ENCODE measurements at regions not wholly inside any gene's neighbourhood (a gene's known extent, or its start where the extent isn't known, plus 50 kb on each side); places are given as distances from the start of the nearest gene placed in this dataset.

DNA sequence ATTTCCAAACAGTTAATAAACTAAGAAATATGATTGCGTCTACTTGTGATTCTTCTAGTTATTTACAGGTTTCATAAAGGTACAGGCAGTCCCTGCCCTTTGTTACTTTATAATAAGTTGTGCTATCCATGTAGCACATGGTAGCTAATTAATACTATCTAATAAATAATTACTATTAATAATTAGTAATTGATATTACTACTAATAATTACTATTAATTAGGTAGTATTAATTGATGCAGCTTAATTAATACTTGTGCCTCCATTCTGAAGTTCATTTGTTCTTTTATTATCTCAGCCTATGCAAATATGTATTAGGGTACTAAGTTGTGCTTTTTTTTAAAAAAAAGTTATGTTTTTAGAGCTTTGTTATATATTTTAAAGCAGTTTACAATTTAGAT lies 92.3 kb upstream of the TRHDE start:
- H3K27me3 ChIP-seq (ENCODE audit: insufficient read depth), result no peaks in the 10 kb centered on the region
- Mint-ChIP-seq H3K27me3 (ENCODE audit: insufficient read depth, low read depth, poor library complexity) (no peaks in the 10 kb centered on the region), H3K36me3 (ENCODE audit: low read depth) (no peaks in the 10 kb centered on the region), H3K4me3 (no peak overlapping the region), H3K4me1 (no peaks in the 10 kb centered on the region), H3K9me3 (no peaks in the 10 kb centered on the region), H3K27ac (no peak overlapping the region)
- H3F3A ChIP-seq (replicated peaks; ENCODE audit: low read depth), result no peaks in the 10 kb centered on the region
- no peak overlapping the region for H2AFZ ChIP-seq
- TF ChIP-seq, protein P1, sequence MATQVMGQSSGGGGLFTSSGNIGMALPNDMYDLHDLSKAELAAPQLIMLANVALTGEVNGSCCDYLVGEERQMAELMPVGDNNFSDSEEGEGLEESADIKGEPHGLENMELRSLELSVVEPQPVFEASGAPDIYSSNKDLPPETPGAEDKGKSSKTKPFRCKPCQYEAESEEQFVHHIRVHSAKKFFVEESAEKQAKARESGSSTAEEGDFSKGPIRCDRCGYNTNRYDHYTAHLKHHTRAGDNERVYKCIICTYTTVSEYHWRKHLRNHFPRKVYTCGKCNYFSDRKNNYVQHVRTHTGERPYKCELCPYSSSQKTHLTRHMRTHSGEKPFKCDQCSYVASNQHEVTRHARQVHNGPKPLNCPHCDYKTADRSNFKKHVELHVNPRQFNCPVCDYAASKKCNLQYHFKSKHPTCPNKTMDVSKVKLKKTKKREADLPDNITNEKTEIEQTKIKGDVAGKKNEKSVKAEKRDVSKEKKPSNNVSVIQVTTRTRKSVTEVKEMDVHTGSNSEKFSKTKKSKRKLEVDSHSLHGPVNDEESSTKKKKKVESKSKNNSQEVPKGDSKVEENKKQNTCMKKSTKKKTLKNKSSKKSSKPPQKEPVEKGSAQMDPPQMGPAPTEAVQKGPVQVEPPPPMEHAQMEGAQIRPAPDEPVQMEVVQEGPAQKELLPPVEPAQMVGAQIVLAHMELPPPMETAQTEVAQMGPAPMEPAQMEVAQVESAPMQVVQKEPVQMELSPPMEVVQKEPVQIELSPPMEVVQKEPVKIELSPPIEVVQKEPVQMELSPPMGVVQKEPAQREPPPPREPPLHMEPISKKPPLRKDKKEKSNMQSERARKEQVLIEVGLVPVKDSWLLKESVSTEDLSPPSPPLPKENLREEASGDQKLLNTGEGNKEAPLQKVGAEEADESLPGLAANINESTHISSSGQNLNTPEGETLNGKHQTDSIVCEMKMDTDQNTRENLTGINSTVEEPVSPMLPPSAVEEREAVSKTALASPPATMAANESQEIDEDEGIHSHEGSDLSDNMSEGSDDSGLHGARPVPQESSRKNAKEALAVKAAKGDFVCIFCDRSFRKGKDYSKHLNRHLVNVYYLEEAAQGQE (IDR thresholded peaks at IDR 0.05; ENCODE audit: unreplicated experiment), result no peak
- no peak for TF ChIP-seq ZNF114 (CRISPR knock-in tag; IDR thresholded peaks at IDR 0.05)
- TF ChIP-seq POLR2AphosphoS5 (IDR thresholded peaks at IDR 0.05; ENCODE audit: low read depth), result no peak
- TF ChIP-seq, protein P2, sequence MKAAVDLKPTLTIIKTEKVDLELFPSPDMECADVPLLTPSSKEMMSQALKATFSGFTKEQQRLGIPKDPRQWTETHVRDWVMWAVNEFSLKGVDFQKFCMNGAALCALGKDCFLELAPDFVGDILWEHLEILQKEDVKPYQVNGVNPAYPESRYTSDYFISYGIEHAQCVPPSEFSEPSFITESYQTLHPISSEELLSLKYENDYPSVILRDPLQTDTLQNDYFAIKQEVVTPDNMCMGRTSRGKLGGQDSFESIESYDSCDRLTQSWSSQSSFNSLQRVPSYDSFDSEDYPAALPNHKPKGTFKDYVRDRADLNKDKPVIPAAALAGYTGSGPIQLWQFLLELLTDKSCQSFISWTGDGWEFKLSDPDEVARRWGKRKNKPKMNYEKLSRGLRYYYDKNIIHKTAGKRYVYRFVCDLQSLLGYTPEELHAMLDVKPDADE (IDR thresholded peaks at IDR 0.05), result no peak
- TF ChIP-seq, protein P3, sequence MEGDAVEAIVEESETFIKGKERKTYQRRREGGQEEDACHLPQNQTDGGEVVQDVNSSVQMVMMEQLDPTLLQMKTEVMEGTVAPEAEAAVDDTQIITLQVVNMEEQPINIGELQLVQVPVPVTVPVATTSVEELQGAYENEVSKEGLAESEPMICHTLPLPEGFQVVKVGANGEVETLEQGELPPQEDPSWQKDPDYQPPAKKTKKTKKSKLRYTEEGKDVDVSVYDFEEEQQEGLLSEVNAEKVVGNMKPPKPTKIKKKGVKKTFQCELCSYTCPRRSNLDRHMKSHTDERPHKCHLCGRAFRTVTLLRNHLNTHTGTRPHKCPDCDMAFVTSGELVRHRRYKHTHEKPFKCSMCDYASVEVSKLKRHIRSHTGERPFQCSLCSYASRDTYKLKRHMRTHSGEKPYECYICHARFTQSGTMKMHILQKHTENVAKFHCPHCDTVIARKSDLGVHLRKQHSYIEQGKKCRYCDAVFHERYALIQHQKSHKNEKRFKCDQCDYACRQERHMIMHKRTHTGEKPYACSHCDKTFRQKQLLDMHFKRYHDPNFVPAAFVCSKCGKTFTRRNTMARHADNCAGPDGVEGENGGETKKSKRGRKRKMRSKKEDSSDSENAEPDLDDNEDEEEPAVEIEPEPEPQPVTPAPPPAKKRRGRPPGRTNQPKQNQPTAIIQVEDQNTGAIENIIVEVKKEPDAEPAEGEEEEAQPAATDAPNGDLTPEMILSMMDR (conservative IDR thresholded peaks at IDR 0.05; ENCODE audit: low read depth in 2 of 2), result no peak
- no peak for TF ChIP-seq NANOG (IDR thresholded peaks at IDR 0.05; ENCODE audit: borderline replicate concordance)
- TF ChIP-seq JUNB (IDR thresholded peaks at IDR 0.05; ENCODE audit: unreplicated experiment), result no peak
- TF ChIP-seq, protein P4, sequence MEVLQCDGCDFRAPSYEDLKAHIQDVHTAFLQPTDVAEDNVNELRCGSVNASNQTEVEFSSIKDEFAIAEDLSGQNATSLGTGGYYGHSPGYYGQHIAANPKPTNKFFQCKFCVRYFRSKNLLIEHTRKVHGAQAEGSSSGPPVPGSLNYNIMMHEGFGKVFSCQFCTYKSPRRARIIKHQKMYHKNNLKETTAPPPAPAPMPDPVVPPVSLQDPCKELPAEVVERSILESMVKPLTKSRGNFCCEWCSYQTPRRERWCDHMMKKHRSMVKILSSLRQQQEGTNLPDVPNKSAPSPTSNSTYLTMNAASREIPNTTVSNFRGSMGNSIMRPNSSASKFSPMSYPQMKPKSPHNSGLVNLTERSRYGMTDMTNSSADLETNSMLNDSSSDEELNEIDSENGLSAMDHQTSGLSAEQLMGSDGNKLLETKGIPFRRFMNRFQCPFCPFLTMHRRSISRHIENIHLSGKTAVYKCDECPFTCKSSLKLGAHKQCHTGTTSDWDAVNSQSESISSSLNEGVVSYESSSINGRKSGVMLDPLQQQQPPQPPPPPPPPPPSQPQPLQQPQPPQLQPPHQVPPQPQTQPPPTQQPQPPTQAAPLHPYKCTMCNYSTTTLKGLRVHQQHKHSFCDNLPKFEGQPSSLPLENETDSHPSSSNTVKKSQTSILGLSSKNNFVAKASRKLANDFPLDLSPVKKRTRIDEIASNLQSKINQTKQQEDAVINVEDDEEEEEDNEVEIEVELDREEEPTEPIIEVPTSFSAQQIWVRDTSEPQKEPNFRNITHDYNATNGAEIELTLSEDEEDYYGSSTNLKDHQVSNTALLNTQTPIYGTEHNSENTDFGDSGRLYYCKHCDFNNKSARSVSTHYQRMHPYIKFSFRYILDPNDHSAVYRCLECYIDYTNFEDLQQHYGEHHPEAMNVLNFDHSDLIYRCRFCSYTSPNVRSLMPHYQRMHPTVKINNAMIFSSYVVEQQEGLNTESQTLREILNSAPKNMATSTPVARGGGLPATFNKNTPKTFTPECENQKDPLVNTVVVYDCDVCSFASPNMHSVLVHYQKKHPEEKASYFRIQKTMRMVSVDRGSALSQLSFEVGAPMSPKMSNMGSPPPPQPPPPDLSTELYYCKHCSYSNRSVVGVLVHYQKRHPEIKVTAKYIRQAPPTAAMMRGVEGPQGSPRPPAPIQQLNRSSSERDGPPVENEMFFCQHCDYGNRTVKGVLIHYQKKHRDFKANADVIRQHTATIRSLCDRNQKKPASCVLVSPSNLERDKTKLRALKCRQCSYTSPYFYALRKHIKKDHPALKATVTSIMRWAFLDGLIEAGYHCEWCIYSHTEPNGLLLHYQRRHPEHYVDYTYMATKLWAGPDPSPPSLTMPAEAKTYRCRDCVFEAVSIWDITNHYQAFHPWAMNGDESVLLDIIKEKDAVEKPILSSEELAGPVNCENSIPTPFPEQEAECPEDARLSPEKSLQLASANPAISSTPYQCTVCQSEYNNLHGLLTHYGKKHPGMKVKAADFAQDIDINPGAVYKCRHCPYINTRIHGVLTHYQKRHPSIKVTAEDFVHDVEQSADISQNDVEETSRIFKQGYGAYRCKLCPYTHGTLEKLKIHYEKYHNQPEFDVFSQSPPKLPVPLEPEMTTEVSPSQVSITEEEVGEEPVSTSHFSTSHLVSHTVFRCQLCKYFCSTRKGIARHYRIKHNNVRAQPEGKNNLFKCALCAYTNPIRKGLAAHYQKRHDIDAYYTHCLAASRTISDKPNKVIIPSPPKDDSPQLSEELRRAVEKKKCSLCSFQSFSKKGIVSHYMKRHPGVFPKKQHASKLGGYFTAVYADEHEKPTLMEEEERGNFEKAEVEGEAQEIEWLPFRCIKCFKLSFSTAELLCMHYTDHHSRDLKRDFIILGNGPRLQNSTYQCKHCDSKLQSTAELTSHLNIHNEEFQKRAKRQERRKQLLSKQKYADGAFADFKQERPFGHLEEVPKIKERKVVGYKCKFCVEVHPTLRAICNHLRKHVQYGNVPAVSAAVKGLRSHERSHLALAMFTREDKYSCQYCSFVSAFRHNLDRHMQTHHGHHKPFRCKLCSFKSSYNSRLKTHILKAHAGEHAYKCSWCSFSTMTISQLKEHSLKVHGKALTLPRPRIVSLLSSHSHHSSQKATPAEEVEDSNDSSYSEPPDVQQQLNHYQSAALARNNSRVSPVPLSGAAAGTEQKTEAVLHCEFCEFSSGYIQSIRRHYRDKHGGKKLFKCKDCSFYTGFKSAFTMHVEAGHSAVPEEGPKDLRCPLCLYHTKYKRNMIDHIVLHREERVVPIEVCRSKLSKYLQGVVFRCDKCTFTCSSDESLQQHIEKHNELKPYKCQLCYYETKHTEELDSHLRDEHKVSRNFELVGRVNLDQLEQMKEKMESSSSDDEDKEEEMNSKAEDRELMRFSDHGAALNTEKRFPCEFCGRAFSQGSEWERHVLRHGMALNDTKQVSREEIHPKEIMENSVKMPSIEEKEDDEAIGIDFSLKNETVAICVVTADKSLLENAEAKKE (CRISPR knock-in tag; IDR thresholded peaks at IDR 0.05), result no peak
- no peak for TF ChIP-seq ZNF331 (CRISPR knock-in tag; IDR thresholded peaks at IDR 0.05; ENCODE audit: low read depth)
- TF ChIP-seq STAT1 (IDR thresholded peaks at IDR 0.05; ENCODE audit: unreplicated experiment), result no peak
- no peak for TF ChIP-seq EZH2 (IDR thresholded peaks at IDR 0.05; ENCODE audit: low read depth, unreplicated experiment)
- no peak for TF ChIP-seq EZH2phosphoT487 (IDR thresholded peaks at IDR 0.05; ENCODE audit: unreplicated experiment)
- no peak for TF ChIP-seq CREB1 (CRISPR knock-in tag; IDR thresholded peaks at IDR 0.05; ENCODE audit: low read depth)
- no peaks in the 10 kb centered on the region for H3K36me3 ChIP-seq (ENCODE audit: insufficient read depth)
- no peak overlapping the region for H3K4me2 ChIP-seq
- H3K4me3 ChIP-seq, result no peak overlapping the region
- H3K9me2 ChIP-seq (ENCODE audit: insufficient read depth), result no peaks in the 10 kb centered on the region
- H3K79me2 ChIP-seq (replicated peaks; ENCODE audit: insufficient read depth), result no peaks in the 10 kb centered on the region
- H4K20me1 ChIP-seq (replicated peaks; ENCODE audit: insufficient read depth), result no peaks in the 10 kb centered on the region
- ATAC-seq, result no peak
- no peaks in the 10 kb centered on the region for H3K4me1 ChIP-seq (ENCODE audit: insufficient read depth)
- no peak for DNase-seq (ENCODE audit: low spot score)
- no peak overlapping the region for H3K27ac ChIP-seq (ENCODE audit: low read depth)

Data from GM23338 (cell line).